HG03439 (cell line): ENCODE measurements at regions not wholly inside any gene's neighbourhood (a gene's known extent, or its start where the extent isn't known, plus 50 kb on each side); places are given as distances from the start of the nearest gene placed in this dataset.
"Not testable (repeated sequence)": the region's sequence is repeated elsewhere in the genome, so short reads cannot be mapped to it uniquely, and the experiment has no call there.

ENCODE experiments used
- ATAC-seq: cut with Tn5 transposase; IDR thresholded peaks from one replicate; pipeline ENCODE4 v1.9.1; 2021; ENCODE audit warnings: mild to moderate bottlenecking, moderate library complexity; ENCODE audit not compliant: unreplicated experiment

- no peak for ATAC-seq
These were observed 202.8 kb downstream of the EMX2 start for GRCh38 chr10:117745301-117745700.

GRCh38 chr10:117746541-117747448, 204.2 kb downstream of the EMX2 start:
- ATAC-seq, result no peak

GRCh38 chr10:117747636-117748035, 205.1 kb downstream of the EMX2 start:
- ATAC-seq, result no peak

- no peak for ATAC-seq
These were observed 205.5 kb downstream of the EMX2 start for GRCh38 chr10:117748058-117748457.

GRCh38 chr10:117750616-117751015, 208.1 kb downstream of the EMX2 start:
- ATAC-seq, result no peak

- ATAC-seq, result no peak
These were observed 208.7 kb downstream of the EMX2 start for GRCh38 chr10:117751259-117751658.

- no peak for ATAC-seq
These were observed 209.6 kb downstream of the EMX2 start for GRCh38 chr10:117752103-117752502.

- no peak for ATAC-seq
These were observed 212.5 kb downstream of the EMX2 start for GRCh38 chr10:117754770-117755658.

- ATAC-seq, result no peak
These were observed 213.1 kb downstream of the EMX2 start for GRCh38 chr10:117755659-117756014.

- ATAC-seq, result no peak
These were observed 214.7 kb downstream of the EMX2 start for GRCh38 chr10:117757086-117757720.

GRCh38 chr10:117759266-117759665, 216.7 kb downstream of the EMX2 start:
- ATAC-seq, result no peak

GRCh38 chr10:117761695-117762094, 219.1 kb downstream of the EMX2 start:
- no peak for ATAC-seq

GRCh38 chr10:117762126-117762818, 219.7 kb downstream of the EMX2 start:
- no peak for ATAC-seq

GRCh38 chr10:117762819-117763172, 220.2 kb downstream of the EMX2 start:
- ATAC-seq, result no peak

- ATAC-seq, result no peak
These were observed 221.0 kb downstream of the EMX2 start for GRCh38 chr10:117763528-117763927.

GRCh38 chr10:117768333-117769042, 225.9 kb downstream of the EMX2 start:
- ATAC-seq, result no peak

- ATAC-seq, result no peak
These were observed 233.0 kb downstream of the EMX2 start for GRCh38 chr10:117775526-117775925.

GRCh38 chr10:117777222-117777621, 234.7 kb downstream of the EMX2 start:
- not testable (repeated sequence) for ATAC-seq

- no peak for ATAC-seq
These were observed 235.7 kb downstream of the EMX2 start for GRCh38 chr10:117778241-117778640.

GRCh38 chr10:117780411-117780810, 237.9 kb downstream of the EMX2 start:
- ATAC-seq, result no peak
